Peyer's patch (tissue), 4 donors: ENCODE measurements at regions not wholly inside any gene's neighbourhood (a gene's known extent, or its start where the extent isn't known, plus 50 kb on each side); places are given as distances from the start of the nearest gene placed in this dataset.

Experiments
- CTCF ChIP-seq, 6 experiments: fragments of 450-650 bp in 4 of 6; fragments of 200-600 bp in 2 of 6; sonication (generic) in 1 of 6; IDR thresholded peaks; one replicate each; pipeline ENCODE4 v1.5.1; 2017 to 2019; ENCODE audit warnings: antibody characterized with exemption in 6 of 6, mild to moderate bottlenecking in 3 of 6, moderate library complexity in 1 of 6
- POLR2A ChIP-seq, 2 donors: fragments of 450-650 bp; IDR thresholded peaks; one replicate each; pipeline ENCODE4 v1.5.1; 2017; ENCODE audit warnings: antibody characterized with exemption in 2 of 2, mild to moderate bottlenecking in 2 of 2, moderate library complexity in 2 of 2

- TF ChIP-seq CTCF (IDR thresholded peaks at IDR 0.05) (no peak), POLR2A (IDR thresholded peaks at IDR 0.05) (no peak)
Observed at GRCh38 chr17:73943416-73944110, 259.9 kb upstream of the RPL38 start.
